ENCODE measurements at regions not wholly inside any gene's neighbourhood (a gene's known extent, or its start where the extent isn't known, plus 50 kb on each side); places are given as distances from the start of the nearest gene placed in this dataset.

GRCh38 chr2:4357121-4357520, 653.7 kb downstream of the DCDC2C start:
- intact Hi-C loops (cut with micrococcal nuclease) = no loop called here
- Mint-ChIP-seq H3K27me3 (ENCODE audit: insufficient read depth, unreplicated experiment) (no peaks in the 10 kb centered on the region), H3K4me1 (ENCODE audit: insufficient read depth, unreplicated experiment) (no peaks in the 10 kb centered on the region), H3K4me3 (ENCODE audit: unreplicated experiment) (no peak overlapping the region), H3K9me3 (ENCODE audit: unreplicated experiment) (no peaks in the 10 kb centered on the region), H3K36me3 (ENCODE audit: insufficient read depth, unreplicated experiment) (no peaks in the 10 kb centered on the region), H3K27ac (ENCODE audit: low read depth, unreplicated experiment) (no peak overlapping the region)
- POLR2A ChIA-PET = no interaction called here
- CTCF ChIA-PET = interaction anchor here (0.6 kb wide), 1 partner anchor 356 kb away, joined by 3 read pairs; no protein-coding TSS in a partner anchor
- no peak for TF ChIP-seq CTCF (IDR thresholded peaks at IDR 0.05; ENCODE audit: unreplicated experiment)
- no TSS peak for BruUV-seq (replicated peaks)
- no peak for DNase-seq (ENCODE audit: unreplicated experiment)

GRCh38 chr2:4358837-4359236, 655.5 kb downstream of the DCDC2C start:
- Mint-ChIP-seq H3K4me1 (ENCODE audit: insufficient read depth, unreplicated experiment) (no peaks in the 10 kb centered on the region), H3K36me3 (ENCODE audit: insufficient read depth, unreplicated experiment) (no peaks in the 10 kb centered on the region), H3K9me3 (ENCODE audit: unreplicated experiment) (peaks cover 9% of the 10 kb centered on the region), H3K4me3 (ENCODE audit: unreplicated experiment) (no peak overlapping the region), H3K27me3 (ENCODE audit: insufficient read depth, unreplicated experiment) (no peaks in the 10 kb centered on the region), H3K27ac (ENCODE audit: low read depth, unreplicated experiment) (no peak overlapping the region)
- intact Hi-C loops (cut with micrococcal nuclease) = no loop called here
- DNase-seq (ENCODE audit: unreplicated experiment) = no peak
- no peak for TF ChIP-seq CTCF (IDR thresholded peaks at IDR 0.05; ENCODE audit: unreplicated experiment)
- ChIA-PET POLR2A (no interaction called here), CTCF (no interaction called here)
- BruUV-seq (replicated peaks) = no TSS peak

GRCh38 chr2:4368907-4369306, 665.5 kb downstream of the DCDC2C start:
- ChIA-PET POLR2A (no interaction called here), CTCF (no interaction called here)
- H3K9me3 Mint-ChIP-seq (ENCODE audit: unreplicated experiment) = peaks cover 26% of the 10 kb centered on the region
- no peak overlapping the region for H3K27ac Mint-ChIP-seq (ENCODE audit: low read depth, unreplicated experiment)
- no TSS peak for BruUV-seq (replicated peaks)
- H3K4me3 Mint-ChIP-seq (ENCODE audit: unreplicated experiment) = no peak overlapping the region
- H3K27me3 Mint-ChIP-seq (ENCODE audit: insufficient read depth, unreplicated experiment) = no peaks in the 10 kb centered on the region
- no peaks in the 10 kb centered on the region for H3K4me1 Mint-ChIP-seq (ENCODE audit: insufficient read depth, unreplicated experiment)
- TF ChIP-seq CTCF (IDR thresholded peaks at IDR 0.05; ENCODE audit: unreplicated experiment) = no peak
- no peaks in the 10 kb centered on the region for H3K36me3 Mint-ChIP-seq (ENCODE audit: insufficient read depth, unreplicated experiment)
- intact Hi-C loops (cut with micrococcal nuclease) = no loop called here
- DNase-seq (ENCODE audit: unreplicated experiment) = no peak

- Mint-ChIP-seq H3K4me1 (ENCODE audit: insufficient read depth, unreplicated experiment) (no peaks in the 10 kb centered on the region), H3K27ac (ENCODE audit: low read depth, unreplicated experiment) (no peak overlapping the region), H3K27me3 (ENCODE audit: insufficient read depth, unreplicated experiment) (no peaks in the 10 kb centered on the region), H3K9me3 (ENCODE audit: unreplicated experiment) (peaks cover 22% of the 10 kb centered on the region), H3K36me3 (ENCODE audit: insufficient read depth, unreplicated experiment) (no peaks in the 10 kb centered on the region), H3K4me3 (ENCODE audit: unreplicated experiment) (no peak overlapping the region)
- TF ChIP-seq CTCF (IDR thresholded peaks at IDR 0.05; ENCODE audit: unreplicated experiment) = no peak
- intact Hi-C loops (cut with micrococcal nuclease) = no loop called here
- ChIA-PET POLR2A (interaction anchor here (0.7 to 0.9 kb wide), 2 partner anchors 122 to 123 kb away, joined by 3 to 4 read pairs; no protein-coding TSS in a partner anchor), CTCF (no interaction called here)
- no TSS peak for BruUV-seq (replicated peaks)
- no peak for DNase-seq (ENCODE audit: unreplicated experiment)
Observed at GRCh38 chr2:4369826-4370419, 666.5 kb downstream of the DCDC2C start.
